ENCODE measurements at regions not wholly inside any gene's neighbourhood (a gene's known extent, or its start where the extent isn't known, plus 50 kb on each side); places are given as distances from the start of the nearest gene placed in this dataset.

DNA sequence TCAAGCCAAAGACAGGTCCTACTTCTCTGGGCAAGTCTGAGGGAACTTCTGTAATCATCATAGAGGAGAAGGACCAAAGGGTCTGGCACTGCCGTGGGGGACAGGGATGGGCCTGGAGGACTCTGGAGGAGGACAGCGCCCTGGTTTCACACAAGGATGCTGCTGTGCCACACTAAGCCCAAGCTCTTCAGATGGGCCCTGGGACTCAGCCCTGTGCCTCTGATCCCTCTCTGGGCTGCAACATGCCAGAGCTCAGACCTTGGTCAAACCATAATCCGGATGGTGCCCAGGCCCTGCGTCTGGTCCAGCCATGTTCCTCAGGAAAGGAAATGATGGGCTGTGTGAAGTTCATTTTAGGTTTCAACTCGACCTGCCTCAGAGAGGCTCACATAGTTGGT is 222.0 kb upstream of the COPS8 start:
- Histone ChIP-seq H3K23ac (ENCODE audit: insufficient read length) (no peak overlapping the region), H3K56ac (replicated peaks; ENCODE audit: insufficient read length, low read depth, low read length) (no peak overlapping the region), H4K20me1 (replicated peaks in 1 of 2; ENCODE audit: control insufficient read depth in 1 of 2, insufficient read depth in 2 of 2, low read length in 2 of 2) (no peaks in the 10 kb centered on the region), H3K23me2 (ENCODE audit: low read depth, low read length) (no peaks in the 10 kb centered on the region), H4K91ac (replicated peaks; ENCODE audit: insufficient read length, low read length) (no peak overlapping the region), H3K4ac (replicated peaks; ENCODE audit: insufficient read length, low read depth, low read length) (no peak overlapping the region), H3K9ac (replicated peaks in 1 of 4; ENCODE audit: extremely low read depth in 1 of 4, low read depth in 3 of 4, low read length in 3 of 4) (no peak overlapping the region), H3K4me3 (ENCODE audit: extremely low read depth in 1 of 4, insufficient read depth in 2 of 4, low read depth in 3 of 4, low read length in 4 of 4) (no peak overlapping the region), H3K79me2 (ENCODE audit: control insufficient read depth in 1 of 2, insufficient read depth in 2 of 2, low read length in 2 of 2) (no peaks in the 10 kb centered on the region), H2BK20ac (ENCODE audit: low read length) (no peak overlapping the region), H3K4me2 (ENCODE audit: insufficient read depth in 1 of 2, low read depth in 2 of 2, low read length in 2 of 2) (no peak overlapping the region), H2BK120ac (replicated peaks; ENCODE audit: low read depth, low read length) (no peak overlapping the region), H3K9me3 (ENCODE audit: insufficient read depth in 2 of 2, low read depth in 1 of 2, low read length in 1 of 2) (peaks cover 11 to 12% of the 10 kb centered on the region in 2 experiments; a peak in 3 of 4 replicates), H4K8ac (ENCODE audit: extremely low read depth, insufficient read depth, low read length) (no peak overlapping the region), H3K27me3 (replicated peaks in 1 of 4; ENCODE audit: control insufficient read depth in 3 of 4, extremely low read depth in 1 of 4, insufficient read depth in 3 of 4, low read length in 3 of 4) (0 out of 7 replicates have a peak, but pooled peaks cover 0 to 2% (median 0%) of the 10 kb centered on the region in 4 experiments), H2BK5ac (ENCODE audit: low read depth, low read length) (no peak overlapping the region), H2AFZ (ENCODE audit: low read length) (no peak overlapping the region), H3K27ac (ENCODE audit: low read depth, low read length) (no peak overlapping the region), H2AK5ac (ENCODE audit: low read depth, low read length) (no peak overlapping the region), H3K79me1 (ENCODE audit: low read depth, low read length) (no peaks in the 10 kb centered on the region), H2BK15ac (ENCODE audit: low read length) (no peak overlapping the region), H2BK12ac (ENCODE audit: low read depth, low read length) (no peak overlapping the region), H3K18ac (ENCODE audit: extremely low read depth, low read length) (no peak overlapping the region), H3K14ac (ENCODE audit: insufficient read length) (no peak overlapping the region), H3K36me3 (ENCODE audit: control insufficient read depth in 2 of 4, insufficient read depth in 4 of 4, low read length in 3 of 4) (no peaks in the 10 kb centered on the region), H3K4me1 (replicated peaks in 1 of 4; ENCODE audit: control insufficient read depth in 3 of 4, insufficient read depth in 4 of 4, low read length in 3 of 4) (peaks cover 2 to 8% (median 6%) of the 10 kb centered on the region in 4 experiments; a peak in 5 of 7 replicates), H4K5ac (ENCODE audit: insufficient read length, low read depth, low read length) (no peak overlapping the region)
- ChIA-PET POLR2A (ENCODE audit: partially characterized antibody) (no interaction called here), CTCF (ENCODE audit: partially characterized antibody) (interaction anchor here (0.6 to 1.2 kb wide), 2 partner anchors 11 to 13 kb away, joined by 4 read pairs; no protein-coding TSS in a partner anchor)
- TF ChIP-seq SP4 (IDR thresholded peaks at IDR 0.05; ENCODE audit: low read length): no peak
- TF ChIP-seq SIN3A (conservative IDR thresholded peaks at IDR 0.05 in 1 of 2, IDR thresholded peaks at IDR 0.05 in 1 of 2; ENCODE audit: low read depth in 1 of 2, low read length in 2 of 2): no peak
- no peak for TF ChIP-seq PHF8 (conservative IDR thresholded peaks at IDR 0.05; ENCODE audit: low read depth, low read length)
- TF ChIP-seq SP1 (IDR thresholded peaks at IDR 0.05; ENCODE audit: low read depth, low read length): no peak
- no peak for TF ChIP-seq ASH2L (IDR thresholded peaks at IDR 0.05; ENCODE audit: low read length)
- no peak for TF ChIP-seq SAP30 (IDR thresholded peaks at IDR 0.05; ENCODE audit: insufficient read depth, insufficient replicate concordance, low read length)
- TF ChIP-seq BRCA1 (IDR thresholded peaks at IDR 0.05; ENCODE audit: low read depth, low read length): no peak
- no peak for TF ChIP-seq RNF2 (IDR thresholded peaks at IDR 0.05; ENCODE audit: borderline replicate concordance, low read depth, low read length, missing control alignments, poor library complexity, severe bottlenecking)
- TF ChIP-seq TEAD4 (IDR thresholded peaks at IDR 0.05; ENCODE audit: low read depth, low read length): no peak
- WGBS, 2 experiments (ENCODE audit: extremely low coverage in 1 of 2, insufficient coverage in 1 of 2, insufficient read length in 1 of 2, insufficient replicate concordance in 2 of 2, low coverage in 1 of 2, low lambda C conversion rate in 2 of 2, missing lambda C conversion rate in 1 of 2): 94% methylated on average over 5 of the region's 5 CpGs; no CpG with 5 or more reads in 1 of the 2 experiments
- FAIRE-seq (no peak), DNase-seq (ENCODE audit: low read depth in 1 of 2, low spot score in 2 of 2) (peak in 1 of 2 experiments; percentile 8)

Data from H1 (cell line).